SK-N-SH (cell line): ENCODE measurements at regions not wholly inside any gene's neighbourhood (a gene's known extent, or its start where the extent isn't known, plus 50 kb on each side); places are given as distances from the start of the nearest gene placed in this dataset.

Source experiments
- CTCF ChIA-PET: fragments of 300-600, 350-600 bp; formaldehyde crosslinking; extraction: SDS; loops from one replicate; lab custom pipeline; 2021; lab: Yijun Ruan, JAX
- POLR2A ChIA-PET: fragments of 350-600 bp; sonication (Branson Sonifier 250); formaldehyde crosslinking; extraction: SDS; loops from one replicate; lab custom pipeline; 2020; ENCODE audit warnings: antibody characterized with exemption, inconsistent platforms; lab: Yijun Ruan, JAX
- DNase-seq: peaks from one replicate; pipeline ENCODE4 v3.0.0; 2012
- H2AFZ ChIP-seq: fragments of 200-600 bp; sonication (generic); 2 replicates; pipeline ENCODE4 v1.8.1; 2016; ENCODE audit warnings: antibody characterized with exemption, mild to moderate bottlenecking, low read depth
- H3F3A ChIP-seq: fragments of 200-600 bp; sonication (generic); replicated peaks from 2 replicates; pipeline ENCODE3; 2016; ENCODE audit warnings: antibody characterized with exemption, mild to moderate bottlenecking; ENCODE audit not compliant: insufficient read depth
- H3K27ac ChIP-seq, 2 experiments: fragments of 200-500 bp in 1 of 2; fragments of 200-600 bp in 1 of 2; sonication (Bioruptor generic) in 1 of 2; sonication (generic), shearing (Covaris generic) in 1 of 2; 2 replicates each; pipeline versions ENCODE4 v1.5.1 to v1.6.1; 2014 to 2016; ENCODE audit warnings: low read depth in 2 of 2, inconsistent platforms in 1 of 2, low read length in 1 of 2, mild to moderate bottlenecking in 1 of 2, mixed read lengths in 1 of 2
- H3K27me3 ChIP-seq: fragments of 200-600 bp; sonication (generic), shearing (Covaris generic); 2 replicates; pipeline ENCODE4 v1.6.1; 2016; ENCODE audit warnings: mixed run types; ENCODE audit not compliant: insufficient read depth
- H3K36me3 ChIP-seq, 2 experiments: fragments of 200-500 bp in 1 of 2; fragments of 200-600 bp in 1 of 2; sonication (Bioruptor generic) in 1 of 2; sonication (generic) in 1 of 2; replicated peaks in 1 of 2; 2 replicates each; pipeline versions ENCODE3 to v1.5.1; 2014 to 2016; ENCODE audit warnings: low read length in 1 of 2, mild to moderate bottlenecking in 1 of 2; ENCODE audit not compliant: insufficient read depth in 2 of 2, control insufficient read depth in 1 of 2
- H3K4me1 ChIP-seq, 2 experiments: fragments of 200-500 bp in 1 of 2; fragments of 200-600 bp in 1 of 2; sonication (Bioruptor generic) in 1 of 2; sonication (generic), shearing (Covaris generic) in 1 of 2; 2 replicates each; pipeline versions ENCODE4 v1.5.1 to v1.6.1; 2014 to 2016; ENCODE audit warnings: low read depth in 1 of 2, low read length in 1 of 2, mixed run types in 1 of 2; ENCODE audit not compliant: insufficient read depth in 2 of 2, control insufficient read depth in 1 of 2
- H3K4me2 ChIP-seq: fragments of 200-600 bp; sonication (generic), shearing (Covaris generic); 2 replicates; pipeline ENCODE4 v1.6.1; 2017; ENCODE audit warnings: mixed run types
- H3K4me3 ChIP-seq, 2 experiments: fragments of 200-500 bp in 1 of 2; fragments of 200-600 bp in 1 of 2; sonication (Bioruptor generic) in 1 of 2; sonication (generic), shearing (Covaris generic) in 1 of 2; 2 replicates each; pipeline versions ENCODE4 v1.5.1 to v1.8.1; 2014 to 2016; ENCODE audit warnings: low read depth in 2 of 2, inconsistent platforms in 1 of 2, low read length in 1 of 2, mild to moderate bottlenecking in 1 of 2, mixed read lengths in 1 of 2, moderate library complexity in 1 of 2
- H3K79me2 ChIP-seq: fragments of 200-600 bp; sonication (generic); 2 replicates; pipeline ENCODE4 v1.8.1; 2017; ENCODE audit warnings: mild to moderate bottlenecking; ENCODE audit not compliant: insufficient read depth
- H3K9ac ChIP-seq: fragments of 200-600 bp; sonication (generic); 2 replicates; pipeline ENCODE4 v1.6.1; 2017; ENCODE audit warnings: mixed run types
- H3K9me2 ChIP-seq: fragments of 200-600 bp; sonication (generic); 2 replicates; pipeline ENCODE4 v1.6.1; 2017; ENCODE audit warnings: mixed run types
- H3K9me3 ChIP-seq: fragments of 200-600 bp; sonication (generic); 2 replicates; pipeline ENCODE4 v1.6.1; 2017; ENCODE audit warnings: mixed run types, mild to moderate bottlenecking, moderate library complexity
- H4K20me1 ChIP-seq: fragments of 200-600 bp; sonication (generic); 2 replicates; pipeline ENCODE4 v1.6.1; 2017; ENCODE audit warnings: mild to moderate bottlenecking, mixed run types; ENCODE audit not compliant: insufficient read depth
- CTCF ChIP-seq: fragments of 200-600 bp; sonication (generic); IDR thresholded peaks from 2 replicates; pipeline ENCODE4 v1.6.1; 2017; ENCODE audit warnings: antibody characterized with exemption, mild to moderate bottlenecking, moderate library complexity
- ELF1 ChIP-seq: IDR thresholded peaks from 2 replicates; pipeline ENCODE4 v1.4.0; 2012
- FOXM1 ChIP-seq: IDR thresholded peaks from 2 replicates; pipeline ENCODE4 v1.4.0; 2012; ENCODE audit warnings: low read depth, mild to moderate bottlenecking
- GABPA ChIP-seq: IDR thresholded peaks from 2 replicates; pipeline ENCODE4 v1.4.0; 2012; ENCODE audit warnings: low read depth, mild to moderate bottlenecking
- JUND ChIP-seq: IDR thresholded peaks from 2 replicates; pipeline ENCODE4 v1.4.0; 2012
- MAX ChIP-seq: IDR thresholded peaks from 2 replicates; pipeline ENCODE4 v1.4.0; 2012; ENCODE audit warnings: low read depth
- NFIC ChIP-seq: IDR thresholded peaks from 2 replicates; pipeline ENCODE4 v1.4.0; 2012; ENCODE audit warnings: borderline replicate concordance
- PBX3 ChIP-seq: IDR thresholded peaks from 2 replicates; pipeline ENCODE4; 2012
- POLR2AphosphoS5 ChIP-seq: IDR thresholded peaks from 2 replicates; pipeline ENCODE4 v1.6.1; 2012; ENCODE audit warnings: low read depth, low read length
- RFX5 ChIP-seq: IDR thresholded peaks from 2 replicates; pipeline ENCODE4 v1.6.1; 2012; ENCODE audit warnings: mild to moderate bottlenecking, improper control_type of control experiment, low read length
- SIN3A ChIP-seq: IDR thresholded peaks from 2 replicates; pipeline ENCODE4 v1.6.1; 2012; ENCODE audit warnings: low read depth, mild to moderate bottlenecking, low read length, moderate library complexity, borderline replicate concordance
- TAF1 ChIP-seq: IDR thresholded peaks from 2 replicates; pipeline ENCODE4 v1.6.1; 2012; ENCODE audit warnings: low read depth, mild to moderate bottlenecking, low read length, moderate library complexity, borderline replicate concordance
- YY1 ChIP-seq: IDR thresholded peaks from 2 replicates; pipeline ENCODE4 v1.4.0; 2012; ENCODE audit warnings: low read depth, mild to moderate bottlenecking
- ZBTB33 ChIP-seq: IDR thresholded peaks from 2 replicates; pipeline ENCODE4 v1.4.0; 2012; ENCODE audit warnings: low read depth, borderline replicate concordance
- WGBS: methylation state at CpG from one replicate; pipeline ENCODE4 v1.1.6; 2017; ENCODE audit warnings: low lambda C conversion rate; 5-methylcytosine and 5-hydroxymethylcytosine counted together

GRCh38 chr15:47409038-47409437 lies 308.3 kb upstream of the SEMA6D start:
- H3K9me2 ChIP-seq: no peaks in the 10 kb centered on the region
- H2AFZ ChIP-seq: no peak overlapping the region
- DNase-seq: no peak
- H3K9ac ChIP-seq: no peak overlapping the region
- no peaks in the 10 kb centered on the region for H3F3A ChIP-seq
- ChIA-PET CTCF (interaction anchor here (0.7 to 1.1 kb wide), 2 partner anchors 30 to 108 kb away, joined by 3 read pairs; no protein-coding TSS in a partner anchor), POLR2A (interaction anchor here (1.1 kb wide), 1 partner anchor 308 kb away, joined by 3 read pairs; the partner anchor contains the start of gene SEMA6D)
- H3K27ac ChIP-seq: no peak overlapping the region
- peaks cover 16 to 18% of the 10 kb centered on the region in 2 experiments; a peak in 3 of 4 replicates for H3K4me1 ChIP-seq
- no peaks in the 10 kb centered on the region for H3K79me2 ChIP-seq
- no peaks in the 10 kb centered on the region for H3K36me3 ChIP-seq
- no peak overlapping the region for H3K4me2 ChIP-seq
- no peak overlapping the region for H3K4me3 ChIP-seq
- no peak for TF ChIP-seq TAF1
- TF ChIP-seq NFIC: no peak
- no peak for TF ChIP-seq RFX5
- no peak for TF ChIP-seq MAX
- no peak for TF ChIP-seq GABPA
- TF ChIP-seq ELF1: no peak
- no peak for TF ChIP-seq CTCF
- no peaks in the 10 kb centered on the region for H4K20me1 ChIP-seq
- no peaks in the 10 kb centered on the region for H3K27me3 ChIP-seq
- no peaks in the 10 kb centered on the region for H3K9me3 ChIP-seq
- 61% methylated on average over 1 of the region's 1 CpG for WGBS

GRCh38 chr15:47409600-47409999 lies 307.7 kb upstream of the SEMA6D start:
- no peaks in the 10 kb centered on the region for H3K9me2 ChIP-seq
- no peaks in the 10 kb centered on the region for H4K20me1 ChIP-seq
- H3K36me3 ChIP-seq: no peaks in the 10 kb centered on the region
- H3K79me2 ChIP-seq: no peaks in the 10 kb centered on the region
- TF ChIP-seq PBX3: no peak
- no peak for TF ChIP-seq YY1
- no peak for TF ChIP-seq JUND
- TF ChIP-seq FOXM1: no peak
- no peak for TF ChIP-seq POLR2AphosphoS5
- TF ChIP-seq NFIC: no peak
- TF ChIP-seq SIN3A: no peak
- no peak for TF ChIP-seq ZBTB33
- TF ChIP-seq MAX: no peak
- POLR2A ChIA-PET: interaction anchor here (1.1 kb wide), 1 partner anchor 308 kb away, joined by 3 read pairs; the partner anchor contains the start of gene SEMA6D
- no peak for DNase-seq
- CTCF ChIA-PET: interaction anchor here (0.7 to 1.1 kb wide), 2 partner anchors 31 to 108 kb away, joined by 3 read pairs; no protein-coding TSS in a partner anchor
- H3K4me3 ChIP-seq: no peak overlapping the region
- no peak overlapping the region for H3K4me2 ChIP-seq
- no peak overlapping the region for H3K9ac ChIP-seq
- H3K27me3 ChIP-seq: no peaks in the 10 kb centered on the region
- H3F3A ChIP-seq: no peaks in the 10 kb centered on the region
- no peak overlapping the region for H3K27ac ChIP-seq
- WGBS: 28% methylated on average over 2 of the region's 2 CpGs
- peaks cover 16 to 24% of the 10 kb centered on the region in 2 experiments; a peak in 3 of 4 replicates for H3K4me1 ChIP-seq
- no peaks in the 10 kb centered on the region for H3K9me3 ChIP-seq
- no peak overlapping the region for H2AFZ ChIP-seq
